ENCODE measurements at regions not wholly inside any gene's neighbourhood (a gene's known extent, or its start where the extent isn't known, plus 50 kb on each side); places are given as distances from the start of the nearest gene placed in this dataset.

DNA sequence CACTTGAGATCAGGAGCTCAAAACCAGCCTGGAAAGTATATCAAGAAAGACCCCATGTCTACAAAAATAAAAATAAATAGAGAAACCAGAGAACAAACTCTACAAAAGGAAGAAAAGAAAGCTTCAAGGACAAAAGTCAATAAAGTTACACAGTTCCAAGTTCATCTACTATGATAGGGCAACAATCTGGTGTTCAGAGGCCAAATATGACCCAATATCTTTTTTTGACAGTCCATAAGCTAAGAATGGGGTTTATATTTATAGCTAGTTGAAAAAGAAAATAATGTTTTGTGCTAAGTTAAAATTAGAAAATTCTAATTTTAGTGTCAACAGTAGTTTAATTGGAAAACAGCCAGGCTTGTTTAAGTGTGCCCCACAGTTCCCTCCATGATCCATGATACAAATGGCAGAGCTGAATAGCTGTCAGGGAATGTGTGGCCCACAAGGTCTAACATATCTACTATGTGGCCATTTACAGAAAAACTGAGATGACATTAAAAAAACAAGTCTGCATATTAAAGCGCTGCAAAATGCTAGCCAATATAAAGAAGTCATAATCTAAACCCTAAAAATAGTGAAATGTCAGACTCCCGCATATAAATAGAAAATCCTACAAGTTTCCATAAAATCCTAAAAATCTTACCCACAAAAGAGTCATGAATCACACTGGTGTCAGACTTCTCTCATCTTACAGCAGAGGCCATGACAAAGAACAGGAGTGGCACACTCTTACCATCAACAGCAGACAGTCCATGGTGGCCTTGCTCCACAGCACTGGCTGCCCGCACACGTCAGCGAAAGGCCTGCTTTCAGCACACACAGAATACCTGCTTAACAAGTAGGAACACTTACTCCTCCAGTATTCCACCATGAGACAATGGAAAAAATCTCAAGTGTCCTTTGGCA lies 281.9 kb upstream of the HSFY2 start:
- CTCF ChIA-PET, result no interaction called here
- Histone ChIP-seq H3K79me2 (ENCODE audit: insufficient read depth, low read length) (no peaks in the 10 kb centered on the region), H3K4me1 (ENCODE audit: control insufficient read depth in 1 of 2, insufficient read depth in 2 of 2, low read length in 2 of 2) (no peaks in the 10 kb centered on the region), H3K9me2 (ENCODE audit: insufficient read depth) (no peaks in the 10 kb centered on the region), H3K4me2 (ENCODE audit: low read length) (no peak overlapping the region), H3K4me3 (replicated peaks in 1 of 2; ENCODE audit: low read depth in 1 of 2, low read length in 2 of 2) (no peak overlapping the region), H4K20me1 (ENCODE audit: insufficient read depth) (no peaks in the 10 kb centered on the region), H3K27me3 (ENCODE audit: insufficient read depth, low read length) (no peaks in the 10 kb centered on the region), H3K9ac (ENCODE audit: low read length) (no peak overlapping the region), H3K36me3 (ENCODE audit: control insufficient read depth in 1 of 2, insufficient read depth in 2 of 2, low read length in 2 of 2) (no peaks in the 10 kb centered on the region), H2AFZ (ENCODE audit: low read depth, low read length, poor library complexity, severe bottlenecking) (no peak overlapping the region), H3K9me3 (ENCODE audit: control insufficient read depth in 1 of 2, insufficient read depth in 1 of 2, low read depth in 1 of 2, low read length in 2 of 2) (no peaks in the 10 kb centered on the region), H3K27ac (ENCODE audit: low read depth, low read length) (no peak overlapping the region)
- RAD21 ChIA-PET (ENCODE audit: low non-redundant PET in 1 of 2, low total read pairs in 2 of 2, uncharacterized antibody in 2 of 2, unreplicated experiment in 2 of 2), result no interaction called here
- BruUV-seq (replicated peaks), result no TSS peak
- TF ChIP-seq POLR2A (IDR thresholded peaks at IDR 0.05; ENCODE audit: borderline replicate concordance, extremely low read depth, insufficient read depth, insufficient read length) (no peak), POLR2AphosphoS5 (IDR thresholded peaks at IDR 0.05; ENCODE audit: low read depth, low read length) (no peak), CBX3 (IDR thresholded peaks at IDR 0.05; ENCODE audit: low read depth) (no peak), YY1 (IDR thresholded peaks at IDR 0.05; ENCODE audit: extremely low read depth, insufficient replicate concordance, low read depth, low read length) (no peak), ZNF274 (IDR thresholded peaks at IDR 0.05; ENCODE audit: low read depth, low read length) (no peak), SRF (IDR thresholded peaks at IDR 0.05; ENCODE audit: low read depth) (no peak), TCF7L2 (IDR thresholded peaks at IDR 0.05; ENCODE audit: borderline replicate concordance, extremely low read depth, insufficient read depth, insufficient read length) (no peak), SIN3A (IDR thresholded peaks at IDR 0.05; ENCODE audit: low read depth) (no peak), RAD21 (IDR thresholded peaks at IDR 0.05; ENCODE audit: low read depth) (no peak), FOSL1 (IDR thresholded peaks at IDR 0.05; ENCODE audit: low read depth) (no peak), SP1 (IDR thresholded peaks at IDR 0.05; ENCODE audit: low read depth) (no peak)
- TF ChIP-seq, protein P1, sequence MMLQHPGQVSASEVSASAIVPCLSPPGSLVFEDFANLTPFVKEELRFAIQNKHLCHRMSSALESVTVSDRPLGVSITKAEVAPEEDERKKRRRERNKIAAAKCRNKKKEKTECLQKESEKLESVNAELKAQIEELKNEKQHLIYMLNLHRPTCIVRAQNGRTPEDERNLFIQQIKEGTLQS (IDR thresholded peaks at IDR 0.05), result no peak
- TF ChIP-seq, protein P2, sequence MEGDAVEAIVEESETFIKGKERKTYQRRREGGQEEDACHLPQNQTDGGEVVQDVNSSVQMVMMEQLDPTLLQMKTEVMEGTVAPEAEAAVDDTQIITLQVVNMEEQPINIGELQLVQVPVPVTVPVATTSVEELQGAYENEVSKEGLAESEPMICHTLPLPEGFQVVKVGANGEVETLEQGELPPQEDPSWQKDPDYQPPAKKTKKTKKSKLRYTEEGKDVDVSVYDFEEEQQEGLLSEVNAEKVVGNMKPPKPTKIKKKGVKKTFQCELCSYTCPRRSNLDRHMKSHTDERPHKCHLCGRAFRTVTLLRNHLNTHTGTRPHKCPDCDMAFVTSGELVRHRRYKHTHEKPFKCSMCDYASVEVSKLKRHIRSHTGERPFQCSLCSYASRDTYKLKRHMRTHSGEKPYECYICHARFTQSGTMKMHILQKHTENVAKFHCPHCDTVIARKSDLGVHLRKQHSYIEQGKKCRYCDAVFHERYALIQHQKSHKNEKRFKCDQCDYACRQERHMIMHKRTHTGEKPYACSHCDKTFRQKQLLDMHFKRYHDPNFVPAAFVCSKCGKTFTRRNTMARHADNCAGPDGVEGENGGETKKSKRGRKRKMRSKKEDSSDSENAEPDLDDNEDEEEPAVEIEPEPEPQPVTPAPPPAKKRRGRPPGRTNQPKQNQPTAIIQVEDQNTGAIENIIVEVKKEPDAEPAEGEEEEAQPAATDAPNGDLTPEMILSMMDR (IDR thresholded peaks at IDR 0.05 in 2 of 3, conservative IDR thresholded peaks at IDR 0.05 in 1 of 3; ENCODE audit: borderline replicate concordance in 1 of 3, insufficient read depth in 1 of 3, low read depth in 2 of 3, low read length in 2 of 3), result no peak
- TF ChIP-seq, protein P3, sequence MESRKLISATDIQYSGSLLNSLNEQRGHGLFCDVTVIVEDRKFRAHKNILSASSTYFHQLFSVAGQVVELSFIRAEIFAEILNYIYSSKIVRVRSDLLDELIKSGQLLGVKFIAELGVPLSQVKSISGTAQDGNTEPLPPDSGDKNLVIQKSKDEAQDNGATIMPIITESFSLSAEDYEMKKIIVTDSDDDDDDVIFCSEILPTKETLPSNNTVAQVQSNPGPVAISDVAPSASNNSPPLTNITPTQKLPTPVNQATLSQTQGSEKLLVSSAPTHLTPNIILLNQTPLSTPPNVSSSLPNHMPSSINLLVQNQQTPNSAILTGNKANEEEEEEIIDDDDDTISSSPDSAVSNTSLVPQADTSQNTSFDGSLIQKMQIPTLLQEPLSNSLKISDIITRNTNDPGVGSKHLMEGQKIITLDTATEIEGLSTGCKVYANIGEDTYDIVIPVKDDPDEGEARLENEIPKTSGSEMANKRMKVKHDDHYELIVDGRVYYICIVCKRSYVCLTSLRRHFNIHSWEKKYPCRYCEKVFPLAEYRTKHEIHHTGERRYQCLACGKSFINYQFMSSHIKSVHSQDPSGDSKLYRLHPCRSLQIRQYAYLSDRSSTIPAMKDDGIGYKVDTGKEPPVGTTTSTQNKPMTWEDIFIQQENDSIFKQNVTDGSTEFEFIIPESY (IDR thresholded peaks at IDR 0.05; ENCODE audit: extremely low read depth, insufficient replicate concordance, low read length), result no peak
- DNase-seq (ENCODE audit: low read depth, low spot score), result no peak
- intact Hi-C loops (cut with micrococcal nuclease), result no loop called here
- no peak for ATAC-seq
- POLR2A ChIA-PET, result no interaction called here
